MCF 10A (cell line): ENCODE measurements at regions not wholly inside any gene's neighbourhood (a gene's known extent, or its start where the extent isn't known, plus 50 kb on each side); places are given as distances from the start of the nearest gene placed in this dataset.
"Not testable (repeated sequence)": the region's sequence is repeated elsewhere in the genome, so short reads cannot be mapped to it uniquely, and the experiment has no call there.

Experiments used
- BruUV-seq: library from RNA; stranded (reverse); fragments of 400-500 nt; replicated peaks from 2 replicates; lab custom pipeline; 2021; lab: Mats Ljungman, UMichigan
- CTCF ChIA-PET: fragments of 300-600 bp; sonication (Branson Sonifier 250); formaldehyde crosslinking; extraction: SDS; loops from one replicate; lab custom pipeline; 2021; ENCODE audit warnings: antibody characterized with exemption, inconsistent platforms; lab: Yijun Ruan, JAX
- POLR2A ChIA-PET: fragments of 300-600, 350-650 bp; sonication (Branson Sonifier 250); formaldehyde crosslinking; extraction: SDS; loops from one replicate; lab custom pipeline; 2020; ENCODE audit warnings: antibody characterized with exemption, inconsistent platforms; lab: Yijun Ruan, JAX
- DNase-seq: peaks from one replicate; pipeline ENCODE4 v3.0.0-alpha.2; 2018; ENCODE audit not compliant: unreplicated experiment
- H3K27ac Mint-ChIP-seq: one replicate; pipeline ENCODE4 v1.8.0; 2022; ENCODE audit warnings: mild to moderate bottlenecking, low read depth, mixed read lengths; ENCODE audit not compliant: unreplicated experiment
- H3K27me3 Mint-ChIP-seq: one replicate; pipeline ENCODE4 v1.8.0; 2022; ENCODE audit warnings: mixed read lengths; ENCODE audit not compliant: insufficient read depth, unreplicated experiment
- H3K36me3 Mint-ChIP-seq: one replicate; pipeline ENCODE4 v1.8.0; 2022; ENCODE audit warnings: mild to moderate bottlenecking, moderate library complexity, mixed read lengths; ENCODE audit not compliant: insufficient read depth, unreplicated experiment
- H3K4me1 Mint-ChIP-seq: one replicate; pipeline ENCODE4 v1.8.0; 2022; ENCODE audit warnings: mixed read lengths; ENCODE audit not compliant: insufficient read depth, unreplicated experiment
- H3K4me3 Mint-ChIP-seq: one replicate; pipeline ENCODE4 v1.8.0; 2022; ENCODE audit warnings: mild to moderate bottlenecking, moderate library complexity, mixed read lengths; ENCODE audit not compliant: unreplicated experiment
- H3K9me3 Mint-ChIP-seq: one replicate; pipeline ENCODE4 v1.8.0; 2022; ENCODE audit warnings: mixed read lengths; ENCODE audit not compliant: unreplicated experiment
- CTCF ChIP-seq: fragments of 200-600 bp; IDR thresholded peaks from one replicate; pipeline ENCODE4 v1.8.0; 2022; ENCODE audit warnings: antibody characterized with exemption, mild to moderate bottlenecking; ENCODE audit not compliant: unreplicated experiment
- intact Hi-C: fragments of 100-400 bp; cut with micrococcal nuclease; formaldehyde crosslinking; loops from 2 replicates; pipeline ENCODE4 v1.14.1; 2022

GRCh38 chr1:187063271-187063670 lies 234.5 kb downstream of the PLA2G4A start:
- no peak overlapping the region for H3K27ac Mint-ChIP-seq
- no peaks in the 10 kb centered on the region for H3K27me3 Mint-ChIP-seq
- no peak overlapping the region for H3K4me3 Mint-ChIP-seq
- no TSS peak for BruUV-seq
- ChIA-PET CTCF (interaction anchor here (0.6 to 3.6 kb wide), 4 partner anchors 10 to 1352 kb away, joined by 3 to 33 read pairs (median 4); no protein-coding TSS in a partner anchor), POLR2A (interaction anchor here (0.9 kb wide), 1 partner anchor 1350 kb away, joined by 3 read pairs; no protein-coding TSS in a partner anchor)
- H3K4me1 Mint-ChIP-seq = no peaks in the 10 kb centered on the region
- intact Hi-C loops = no loop called here
- no peaks in the 10 kb centered on the region for H3K36me3 Mint-ChIP-seq
- peaks cover 7% of the 10 kb centered on the region for H3K9me3 Mint-ChIP-seq
- DNase-seq = no peak
- no peak for TF ChIP-seq CTCF

GRCh38 chr1:187067160-187067559 lies 238.4 kb downstream of the PLA2G4A start:
- peaks cover 7% of the 10 kb centered on the region for H3K9me3 Mint-ChIP-seq
- POLR2A ChIA-PET = interaction anchor here (0.6 kb wide), 1 partner anchor 18 kb away, joined by 3 read pairs; no protein-coding TSS in a partner anchor
- peak; percentile 14 for DNase-seq

GRCh38 chr1:187070076-187070475 lies 241.3 kb downstream of the PLA2G4A start:
- no peaks in the 10 kb centered on the region for H3K36me3 Mint-ChIP-seq
- ChIA-PET CTCF (interaction anchor here (0.6 to 1.2 kb wide), 4 partner anchors 9 to 30 kb away, joined by 3 read pairs; no protein-coding TSS in a partner anchor), POLR2A (interaction anchor here (0.6 kb wide), 1 partner anchor 170 kb away, joined by 3 read pairs; no protein-coding TSS in a partner anchor)
- DNase-seq = peak; percentile 8
- no peak for TF ChIP-seq CTCF
- intact Hi-C loops = no loop called here
- no peaks in the 10 kb centered on the region for H3K27me3 Mint-ChIP-seq
- no peaks in the 10 kb centered on the region for H3K9me3 Mint-ChIP-seq
- no peak overlapping the region for H3K4me3 Mint-ChIP-seq
- H3K27ac Mint-ChIP-seq = no peak overlapping the region
- no peaks in the 10 kb centered on the region for H3K4me1 Mint-ChIP-seq
- BruUV-seq = no TSS peak

More at GRCh38 chr1:187067160-187067559, 238.4 kb downstream of the PLA2G4A start:
- BruUV-seq = no TSS peak
- Mint-ChIP-seq H3K4me1 (no peaks in the 10 kb centered on the region), H3K4me3 (no peak overlapping the region), H3K36me3 (no peaks in the 10 kb centered on the region), H3K27me3 (no peaks in the 10 kb centered on the region), H3K27ac (no peak overlapping the region)
- CTCF ChIA-PET = interaction anchor here (0.5 to 2.5 kb wide), 5 partner anchors 13 to 583 kb away, joined by 3 to 20 read pairs (median 4); no protein-coding TSS in a partner anchor
- intact Hi-C loops = no loop called here
- no peak for TF ChIP-seq CTCF

- H3K27me3 Mint-ChIP-seq, H3K9me3 Mint-ChIP-seq, H3K27ac Mint-ChIP-seq, DNase-seq, POLR2A ChIA-PET, intact Hi-C loops, BruUV-seq, H3K36me3 Mint-ChIP-seq, H3K4me3 Mint-ChIP-seq, H3K4me1 Mint-ChIP-seq: not testable (repeated sequence)
- CTCF ChIA-PET = interaction anchor here (0.7 kb wide), 1 partner anchor 488 kb away, joined by 3 read pairs; no protein-coding TSS in a partner anchor
Measured at GRCh38 chr1:187072262-187073034, 243.7 kb downstream of the PLA2G4A start.

- H3K36me3 Mint-ChIP-seq, H3K27ac Mint-ChIP-seq, intact Hi-C loops, H3K4me3 Mint-ChIP-seq, DNase-seq, H3K4me1 Mint-ChIP-seq, BruUV-seq, H3K9me3 Mint-ChIP-seq, H3K27me3 Mint-ChIP-seq, POLR2A ChIA-PET: not testable (repeated sequence)
- CTCF ChIA-PET = interaction anchor here (0.7 kb wide), 1 partner anchor 488 kb away, joined by 3 read pairs; no protein-coding TSS in a partner anchor
Measured at GRCh38 chr1:187073035-187073560, 244.3 kb downstream of the PLA2G4A start.

GRCh38 chr1:187073634-187074245 lies 245.0 kb downstream of the PLA2G4A start:
- H3K27me3 Mint-ChIP-seq, H3K4me1 Mint-ChIP-seq, DNase-seq, H3K36me3 Mint-ChIP-seq, H3K27ac Mint-ChIP-seq, H3K9me3 Mint-ChIP-seq, BruUV-seq, H3K4me3 Mint-ChIP-seq, CTCF ChIA-PET, intact Hi-C loops, POLR2A ChIA-PET: not testable (repeated sequence)
